H1 (cell line): ENCODE measurements at regions not wholly inside any gene's neighbourhood (a gene's known extent, or its start where the extent isn't known, plus 50 kb on each side); places are given as distances from the start of the nearest gene placed in this dataset.

Source experiments
- CTCF ChIA-PET: fragments of 300-600 bp; sonication (Branson Sonifier 250); formaldehyde crosslinking; loops from one replicate; lab custom pipeline; 2021; ENCODE audit not compliant: partially characterized antibody; lab: Charles Lee
- POLR2A ChIA-PET: fragments of 300-600 bp; sonication (Branson Sonifier 250); formaldehyde crosslinking; loops from one replicate; lab custom pipeline; 2021; ENCODE audit warnings: inconsistent platforms; ENCODE audit not compliant: partially characterized antibody; lab: Charles Lee
- DNase-seq, 2 experiments: peaks; one replicate each; pipeline versions ENCODE4 v3.0.0 to v3.0.0-alpha.2; 2010 to 2022; ENCODE audit warnings: low spot score in 2 of 2, low read depth in 1 of 2, mixed read lengths in 1 of 2
- FAIRE-seq: peaks from 2 replicates; lab custom pipeline; 2011; peaks lifted over from hg19 to GRCh38; lab: Jason Lieb, UNC
- H2AFZ ChIP-seq: 2 replicates; pipeline ENCODE4 v1.8.1; 2012; ENCODE audit warnings: low read length, inconsistent platforms
- H2AK5ac ChIP-seq: 2 replicates; pipeline ENCODE4 v1.6.1; 2013; ENCODE audit warnings: low read depth, low read length
- H2BK120ac ChIP-seq: replicated peaks from 2 replicates; pipeline ENCODE3; 2013; ENCODE audit warnings: low read depth, low read length, inconsistent platforms
- H2BK12ac ChIP-seq: 2 replicates; pipeline ENCODE4 v1.6.1; 2013; ENCODE audit warnings: low read depth, low read length
- H2BK15ac ChIP-seq: 2 replicates; pipeline ENCODE4 v1.6.1; 2013; ENCODE audit warnings: low read length
- H2BK20ac ChIP-seq: 2 replicates; pipeline ENCODE4 v1.6.1; 2013; ENCODE audit warnings: low read length
- H2BK5ac ChIP-seq: 2 replicates; pipeline ENCODE4 v1.6.1; 2013; ENCODE audit warnings: low read depth, low read length
- H3K14ac ChIP-seq: 2 replicates; pipeline ENCODE4 v1.6.1; 2013; ENCODE audit warnings: inconsistent platforms; ENCODE audit not compliant: insufficient read length
- H3K18ac ChIP-seq: 2 replicates; pipeline ENCODE4 v1.6.1; 2013; ENCODE audit warnings: low read length; ENCODE audit errors: extremely low read depth
- H3K23ac ChIP-seq: 2 replicates; pipeline ENCODE4 v1.6.1; 2013; ENCODE audit warnings: inconsistent platforms; ENCODE audit not compliant: insufficient read length
- H3K23me2 ChIP-seq: 2 replicates; pipeline ENCODE4 v1.6.1; 2013; ENCODE audit warnings: low read depth, low read length
- H3K27ac ChIP-seq: 2 replicates; pipeline ENCODE4 v1.6.1; 2011; ENCODE audit warnings: low read depth, low read length, inconsistent platforms
- H3K27me3 ChIP-seq, 4 experiments: replicated peaks in 1 of 4; 1 replicate in 1 of 4; 2 replicates in 3 of 4; pipeline versions ENCODE4 v1.6.1 to v1.8.1; 2011 to 2013; ENCODE audit warnings: low read length in 3 of 4, mild to moderate bottlenecking in 3 of 4, inconsistent platforms in 2 of 4, mixed read lengths in 2 of 4, moderate library complexity in 1 of 4; ENCODE audit not compliant: control insufficient read depth in 3 of 4, insufficient read depth in 3 of 4; ENCODE audit errors: extremely low read depth in 1 of 4
- H3K36me3 ChIP-seq, 4 experiments: 2 replicates each; pipeline versions ENCODE4 v1.6.1 to v1.8.1; 2011 to 2013; ENCODE audit warnings: mild to moderate bottlenecking in 4 of 4, low read length in 3 of 4, moderate library complexity in 2 of 4, control low read depth in 1 of 4, inconsistent platforms in 1 of 4; ENCODE audit not compliant: insufficient read depth in 4 of 4, control insufficient read depth in 2 of 4
- H3K4ac ChIP-seq: replicated peaks from 2 replicates; pipeline ENCODE3; 2013; ENCODE audit warnings: low read length, low read depth, mixed read lengths, inconsistent platforms; ENCODE audit not compliant: insufficient read length
- H3K4me1 ChIP-seq, 4 experiments: replicated peaks in 1 of 4; 1 replicate in 1 of 4; 2 replicates in 3 of 4; pipeline versions ENCODE4 v1.6.1 to v1.8.1; 2011 to 2013; ENCODE audit warnings: low read length in 3 of 4, inconsistent platforms in 2 of 4, mixed read lengths in 1 of 4; ENCODE audit not compliant: insufficient read depth in 4 of 4, control insufficient read depth in 3 of 4
- H3K4me2 ChIP-seq, 2 experiments: 2 replicates each; pipeline versions ENCODE4 v1.6.1 to v1.8.1; 2011 to 2013; ENCODE audit warnings: low read depth in 2 of 2, low read length in 2 of 2, control low read depth in 1 of 2, inconsistent platforms in 1 of 2, mild to moderate bottlenecking in 1 of 2; ENCODE audit not compliant: insufficient read depth in 1 of 2
- H3K4me3 ChIP-seq, 4 experiments: fragments of 200-600, 300-600 bp in 1 of 4; sonication (generic), shearing (Covaris generic), sonication (Bioruptor Twin) in 1 of 4; 2 replicates each; pipeline versions ENCODE4 v1.5.1 to v1.8.1; 2011 to 2016; ENCODE audit warnings: low read length in 4 of 4, low read depth in 3 of 4, control low read depth in 2 of 4, inconsistent platforms in 2 of 4, mild to moderate bottlenecking in 2 of 4, mixed read lengths in 1 of 4, moderate library complexity in 1 of 4; ENCODE audit not compliant: insufficient read depth in 2 of 4; ENCODE audit errors: extremely low read depth in 1 of 4
- H3K56ac ChIP-seq: replicated peaks from 2 replicates; pipeline ENCODE3; 2013; ENCODE audit warnings: low read depth, mild to moderate bottlenecking, mixed read lengths, low read length, inconsistent platforms; ENCODE audit not compliant: insufficient read length
- H3K79me1 ChIP-seq: 2 replicates; pipeline ENCODE4 v1.6.1; 2013; ENCODE audit warnings: low read depth, low read length, control low read depth
- H3K79me2 ChIP-seq, 2 experiments: 2 replicates each; pipeline versions ENCODE4 v1.6.1 to v1.8.1; 2012 to 2013; ENCODE audit warnings: low read length in 2 of 2, mild to moderate bottlenecking in 2 of 2, inconsistent platforms in 1 of 2; ENCODE audit not compliant: insufficient read depth in 2 of 2, control insufficient read depth in 1 of 2
- H3K9ac ChIP-seq, 4 experiments: replicated peaks in 1 of 4; 1 replicate in 1 of 4; 2 replicates in 3 of 4; pipeline versions ENCODE4 v1.6.1 to v1.8.1; 2011 to 2013; ENCODE audit warnings: low read depth in 3 of 4, low read length in 3 of 4, control low read depth in 2 of 4, mild to moderate bottlenecking in 2 of 4, moderate library complexity in 2 of 4, inconsistent platforms in 1 of 4; ENCODE audit errors: extremely low read depth in 1 of 4
- H3K9me3 ChIP-seq, 2 experiments: 2 replicates each; pipeline versions ENCODE4 v1.6.1 to v1.8.1; 2012 to 2013; ENCODE audit warnings: mild to moderate bottlenecking in 2 of 2, moderate library complexity in 2 of 2, control low read depth in 1 of 2, inconsistent platforms in 1 of 2, low read depth in 1 of 2, low read length in 1 of 2, mixed read lengths in 1 of 2; ENCODE audit not compliant: insufficient read depth in 2 of 2
- H4K20me1 ChIP-seq, 2 experiments: replicated peaks in 1 of 2; 2 replicates each; pipeline versions ENCODE3 to v1.8.1; 2011 to 2013; ENCODE audit warnings: inconsistent platforms in 2 of 2, low read length in 2 of 2, mild to moderate bottlenecking in 1 of 2; ENCODE audit not compliant: insufficient read depth in 2 of 2, control insufficient read depth in 1 of 2
- H4K5ac ChIP-seq: 2 replicates; pipeline ENCODE4 v1.6.1; 2013; ENCODE audit warnings: low read length, low read depth, mixed read lengths, inconsistent platforms; ENCODE audit not compliant: insufficient read length
- H4K8ac ChIP-seq: 2 replicates; pipeline ENCODE4 v1.8.0; 2013; ENCODE audit warnings: mild to moderate bottlenecking, moderate library complexity, low read length, inconsistent platforms; ENCODE audit not compliant: insufficient read depth; ENCODE audit errors: extremely low read depth
- H4K91ac ChIP-seq: replicated peaks from 2 replicates; pipeline ENCODE3; 2013; ENCODE audit warnings: low read length, mixed read lengths, inconsistent platforms; ENCODE audit not compliant: insufficient read length
- BCL11A ChIP-seq, 2 experiments: IDR thresholded peaks; one replicate each; pipeline ENCODE4 v1.6.1; 2011; ENCODE audit warnings: low read depth in 2 of 2, low read length in 2 of 2, mild to moderate bottlenecking in 2 of 2
- CEBPB ChIP-seq: IDR thresholded peaks from 2 replicates; pipeline ENCODE4 v1.6.1; 2012; ENCODE audit warnings: low read depth, low read length
- EZH2 ChIP-seq: fragments of 200-600 bp; sonication (generic); IDR thresholded peaks from 2 replicates; pipeline ENCODE4 v1.7.1; 2012; ENCODE audit warnings: low read depth, mild to moderate bottlenecking, moderate library complexity, low read length, inconsistent platforms; ENCODE audit not compliant: severe bottlenecking
- POLR2AphosphoS5 ChIP-seq: IDR thresholded peaks from 2 replicates; pipeline ENCODE4 v1.6.1; 2011; ENCODE audit warnings: low read depth, low read length
- SIN3A ChIP-seq, 2 experiments: IDR thresholded peaks in 1 of 2; conservative IDR thresholded peaks in 1 of 2; 2 replicates each; pipeline ENCODE4 v1.6.1; 2011 to 2012; ENCODE audit warnings: low read length in 2 of 2, improper control_type of control experiment in 1 of 2, low read depth in 1 of 2, mild to moderate bottlenecking in 1 of 2
- SP2 ChIP-seq: IDR thresholded peaks from 2 replicates; pipeline ENCODE4 v1.6.1; 2012; ENCODE audit warnings: mild to moderate bottlenecking, low read length, inconsistent platforms
- WGBS, 2 experiments: shearing (Covaris generic) in 1 of 2; methylation state at CpG; one replicate each; pipeline versions ENCODE4 v1.1.6 to v1.1.7; 2013 to 2015; ENCODE audit warnings: low lambda C conversion rate in 2 of 2, mixed read lengths in 2 of 2, inconsistent platforms in 1 of 2, low coverage in 1 of 2, missing lambda C conversion rate in 1 of 2; ENCODE audit not compliant: insufficient replicate concordance in 2 of 2, insufficient coverage in 1 of 2, insufficient read length in 1 of 2; ENCODE audit errors: extremely low coverage in 1 of 2, missing lambda C conversion rate in 1 of 2; 5-methylcytosine and 5-hydroxymethylcytosine counted together
- TF ChIP-seq, protein P1 (sequence below): IDR thresholded peaks from 2 replicates; pipeline ENCODE4 v1.6.1; 2011; ENCODE audit warnings: low read depth, mild to moderate bottlenecking, low read length; ENCODE audit not compliant: insufficient read depth

GRCh38 chr15:35629766-35630165 is 83.8 kb upstream of the DPH6 start:
- H3K79me2 ChIP-seq, result no peaks in the 10 kb centered on the region
- H4K91ac ChIP-seq, result no peak overlapping the region
- no peaks in the 10 kb centered on the region for H4K20me1 ChIP-seq
- DNase-seq (no peak), FAIRE-seq (no peak)
- no peak overlapping the region for H3K9ac ChIP-seq
- no peak overlapping the region for H2BK12ac ChIP-seq
- H3K4me3 ChIP-seq, result no peak overlapping the region
- no peak overlapping the region for H3K14ac ChIP-seq
- no peak overlapping the region for H3K4ac ChIP-seq
- H4K5ac ChIP-seq, result no peak overlapping the region
- H3K27me3 ChIP-seq, result no peaks in the 10 kb centered on the region
- no peak for TF ChIP-seq CEBPB
- TF ChIP-seq SP2, result no peak
- no peak for TF ChIP-seq POLR2AphosphoS5
- TF ChIP-seq SIN3A (conservative IDR thresholded peaks at IDR 0.05 in 1 of 2, IDR thresholded peaks at IDR 0.05 in 1 of 2; ENCODE audit: low read depth in 1 of 2, low read length in 2 of 2), result no peak
- no peak for TF ChIP-seq BCL11A (IDR thresholded peaks at IDR 0.05; ENCODE audit: low read depth in 2 of 2, low read length in 2 of 2)
- TF ChIP-seq EZH2, result no peak
- TF ChIP-seq, protein P1, sequence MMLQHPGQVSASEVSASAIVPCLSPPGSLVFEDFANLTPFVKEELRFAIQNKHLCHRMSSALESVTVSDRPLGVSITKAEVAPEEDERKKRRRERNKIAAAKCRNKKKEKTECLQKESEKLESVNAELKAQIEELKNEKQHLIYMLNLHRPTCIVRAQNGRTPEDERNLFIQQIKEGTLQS, result no peak
- H3K23ac ChIP-seq, result no peak overlapping the region
- no peak overlapping the region for H2BK15ac ChIP-seq
- H3K56ac ChIP-seq, result no peak overlapping the region
- H2BK120ac ChIP-seq, result no peak overlapping the region
- no peak overlapping the region for H2BK5ac ChIP-seq
- no peaks in the 10 kb centered on the region for H3K36me3 ChIP-seq
- H2BK20ac ChIP-seq, result no peak overlapping the region
- no peaks in the 10 kb centered on the region for H3K9me3 ChIP-seq
- 85% methylated on average over 3 of the region's 3 CpGs; no CpG with 5 or more reads in 1 of the 2 experiments for WGBS, 2 experiments
- no peak overlapping the region for H3K27ac ChIP-seq
- no peaks in the 10 kb centered on the region for H3K79me1 ChIP-seq
- H3K23me2 ChIP-seq, result no peaks in the 10 kb centered on the region
- H2AK5ac ChIP-seq, result no peak overlapping the region
- H3K4me2 ChIP-seq, result no peak overlapping the region
- ChIA-PET CTCF (no interaction called here), POLR2A (no interaction called here)
- no peak overlapping the region for H2AFZ ChIP-seq
- H3K18ac ChIP-seq, result no peak overlapping the region
- no peak overlapping the region for H4K8ac ChIP-seq
- peaks cover 0 to 6% (median 1%) of the 10 kb centered on the region in 4 experiments; a peak in 1 of 7 replicates for H3K4me1 ChIP-seq
